ENCODE measurements at regions not wholly inside any gene's neighbourhood (a gene's known extent, or its start where the extent isn't known, plus 50 kb on each side); places are given as distances from the start of the nearest gene placed in this dataset.

DNA sequence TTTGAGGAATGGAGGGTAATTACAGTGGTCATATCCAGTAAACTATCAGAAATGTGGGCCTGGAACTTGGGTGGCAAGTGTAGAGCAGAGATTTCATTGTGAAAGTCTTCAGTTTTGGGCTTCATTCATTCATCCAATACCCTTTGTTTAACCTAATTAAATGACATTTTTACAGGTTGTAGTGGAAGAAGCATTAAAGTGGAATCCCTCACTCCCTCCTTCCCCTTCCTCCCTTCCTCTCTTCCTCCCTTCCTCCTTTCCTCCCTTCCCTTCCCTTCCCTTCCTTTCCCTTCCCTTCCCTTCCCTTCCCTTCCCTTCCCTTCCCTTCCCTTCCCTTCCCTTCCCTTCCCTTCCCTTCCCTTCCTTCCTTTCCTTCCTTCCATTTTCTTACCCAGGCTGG lies 219.3 kb downstream of the PDCD6IP start:
- TF ChIP-seq, protein P1, sequence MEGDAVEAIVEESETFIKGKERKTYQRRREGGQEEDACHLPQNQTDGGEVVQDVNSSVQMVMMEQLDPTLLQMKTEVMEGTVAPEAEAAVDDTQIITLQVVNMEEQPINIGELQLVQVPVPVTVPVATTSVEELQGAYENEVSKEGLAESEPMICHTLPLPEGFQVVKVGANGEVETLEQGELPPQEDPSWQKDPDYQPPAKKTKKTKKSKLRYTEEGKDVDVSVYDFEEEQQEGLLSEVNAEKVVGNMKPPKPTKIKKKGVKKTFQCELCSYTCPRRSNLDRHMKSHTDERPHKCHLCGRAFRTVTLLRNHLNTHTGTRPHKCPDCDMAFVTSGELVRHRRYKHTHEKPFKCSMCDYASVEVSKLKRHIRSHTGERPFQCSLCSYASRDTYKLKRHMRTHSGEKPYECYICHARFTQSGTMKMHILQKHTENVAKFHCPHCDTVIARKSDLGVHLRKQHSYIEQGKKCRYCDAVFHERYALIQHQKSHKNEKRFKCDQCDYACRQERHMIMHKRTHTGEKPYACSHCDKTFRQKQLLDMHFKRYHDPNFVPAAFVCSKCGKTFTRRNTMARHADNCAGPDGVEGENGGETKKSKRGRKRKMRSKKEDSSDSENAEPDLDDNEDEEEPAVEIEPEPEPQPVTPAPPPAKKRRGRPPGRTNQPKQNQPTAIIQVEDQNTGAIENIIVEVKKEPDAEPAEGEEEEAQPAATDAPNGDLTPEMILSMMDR (IDR thresholded peaks at IDR 0.05; ENCODE audit: poor library complexity, severe bottlenecking): no peak
- TF ChIP-seq EP300 (conservative IDR thresholded peaks at IDR 0.05; ENCODE audit: poor library complexity, severe bottlenecking) (no peak), POLR2AphosphoS5 (IDR thresholded peaks at IDR 0.05) (no peak), EZH2 (IDR thresholded peaks at IDR 0.05; ENCODE audit: borderline replicate concordance, insufficient read depth, low read length, poor library complexity, severe bottlenecking) (no peak), RAD21 (conservative IDR thresholded peaks at IDR 0.05) (no peak)

All from neural cell (in vitro differentiated cells).